Peyer's patch (tissue), 4 donors: ENCODE measurements at regions not wholly inside any gene's neighbourhood (a gene's known extent, or its start where the extent isn't known, plus 50 kb on each side); places are given as distances from the start of the nearest gene placed in this dataset.

Experiments
- POLR2A ChIP-seq, 2 donors: fragments of 450-650 bp; IDR thresholded peaks; one replicate each; pipeline ENCODE4 v1.5.1; 2017; ENCODE audit warnings: antibody characterized with exemption in 2 of 2, mild to moderate bottlenecking in 2 of 2, moderate library complexity in 2 of 2
- TF ChIP-seq, protein P1 (sequence below), 6 experiments: fragments of 450-650 bp in 4 of 6; fragments of 200-600 bp in 2 of 6; sonication (generic) in 1 of 6; IDR thresholded peaks; one replicate each; pipeline ENCODE4 v1.5.1; 2017 to 2019; ENCODE audit warnings: antibody characterized with exemption in 6 of 6, mild to moderate bottlenecking in 3 of 6, moderate library complexity in 1 of 6

DNA sequence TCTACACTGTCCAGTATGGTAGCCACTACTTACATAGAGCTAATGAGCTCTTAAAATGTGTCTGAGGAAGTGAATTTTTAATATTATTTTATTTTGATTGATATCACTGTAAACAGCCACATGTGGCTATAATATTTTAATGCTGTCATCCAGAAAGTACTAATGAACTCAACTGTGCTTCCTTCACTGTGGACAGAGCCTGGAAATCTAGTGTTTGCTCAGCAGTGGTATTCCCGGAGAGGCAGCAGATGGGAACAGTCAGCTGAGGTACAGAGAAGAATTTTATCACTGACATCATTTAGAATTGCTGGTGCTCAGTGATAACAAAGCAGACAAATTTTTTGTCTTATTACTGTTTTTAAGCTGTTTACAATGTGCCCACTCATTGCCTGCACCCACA, 68.7 kb upstream of the ACP3 start:
- no peak for TF ChIP-seq POLR2A (IDR thresholded peaks at IDR 0.05)
- TF ChIP-seq, protein P1, sequence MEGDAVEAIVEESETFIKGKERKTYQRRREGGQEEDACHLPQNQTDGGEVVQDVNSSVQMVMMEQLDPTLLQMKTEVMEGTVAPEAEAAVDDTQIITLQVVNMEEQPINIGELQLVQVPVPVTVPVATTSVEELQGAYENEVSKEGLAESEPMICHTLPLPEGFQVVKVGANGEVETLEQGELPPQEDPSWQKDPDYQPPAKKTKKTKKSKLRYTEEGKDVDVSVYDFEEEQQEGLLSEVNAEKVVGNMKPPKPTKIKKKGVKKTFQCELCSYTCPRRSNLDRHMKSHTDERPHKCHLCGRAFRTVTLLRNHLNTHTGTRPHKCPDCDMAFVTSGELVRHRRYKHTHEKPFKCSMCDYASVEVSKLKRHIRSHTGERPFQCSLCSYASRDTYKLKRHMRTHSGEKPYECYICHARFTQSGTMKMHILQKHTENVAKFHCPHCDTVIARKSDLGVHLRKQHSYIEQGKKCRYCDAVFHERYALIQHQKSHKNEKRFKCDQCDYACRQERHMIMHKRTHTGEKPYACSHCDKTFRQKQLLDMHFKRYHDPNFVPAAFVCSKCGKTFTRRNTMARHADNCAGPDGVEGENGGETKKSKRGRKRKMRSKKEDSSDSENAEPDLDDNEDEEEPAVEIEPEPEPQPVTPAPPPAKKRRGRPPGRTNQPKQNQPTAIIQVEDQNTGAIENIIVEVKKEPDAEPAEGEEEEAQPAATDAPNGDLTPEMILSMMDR (IDR thresholded peaks at IDR 0.05): no peak
